ENCODE measurements at regions not wholly inside any gene's neighbourhood (a gene's known extent, or its start where the extent isn't known, plus 50 kb on each side); places are given as distances from the start of the nearest gene placed in this dataset.
"Not testable (repeated sequence)": the region's sequence is repeated elsewhere in the genome, so short reads cannot be mapped to it uniquely, and the experiment has no call there.

DNA sequence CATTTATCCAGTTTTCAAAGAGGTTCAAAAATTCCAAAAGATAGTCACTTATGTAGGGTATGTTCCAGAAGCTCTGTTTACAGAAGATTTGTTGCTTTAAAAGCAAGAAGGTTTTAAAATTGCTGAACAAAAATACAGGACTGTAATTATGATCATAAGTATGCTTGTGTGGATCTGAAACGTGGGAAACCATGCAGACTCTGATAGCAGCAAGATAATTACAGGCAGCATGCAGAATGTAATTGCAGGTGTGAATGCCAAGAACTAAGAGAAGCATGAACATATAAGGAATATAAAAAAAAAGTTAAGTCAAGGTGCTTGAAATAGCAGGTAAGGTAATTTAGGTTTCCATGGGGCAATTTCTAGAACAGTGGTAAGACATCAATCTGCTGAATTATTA, 405.7 kb downstream of the ARL4A start:
- no peak for DNase-seq (ENCODE audit: low read depth)

DNA sequence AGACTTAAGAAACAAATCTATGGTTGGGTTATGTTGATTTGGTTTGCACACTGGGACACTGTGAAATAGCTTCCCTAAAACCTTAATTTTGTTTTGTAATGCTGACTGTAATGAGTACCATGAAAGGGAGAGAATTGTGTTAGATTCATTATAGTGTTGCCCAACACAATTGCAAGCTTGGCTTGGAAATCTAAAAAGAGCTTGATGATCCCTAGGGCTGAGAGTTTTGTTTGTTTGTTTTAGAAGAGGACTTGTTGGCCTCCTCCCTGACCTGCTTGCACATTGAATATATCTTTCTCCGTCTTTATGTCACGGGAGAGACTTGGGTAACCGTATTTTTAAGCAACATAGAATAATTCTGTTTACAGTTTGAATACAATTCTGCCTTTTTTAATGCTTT, 410.1 kb downstream of the ARL4A start:
- peak; percentile 95 for DNase-seq (ENCODE audit: low read depth)

DNA sequence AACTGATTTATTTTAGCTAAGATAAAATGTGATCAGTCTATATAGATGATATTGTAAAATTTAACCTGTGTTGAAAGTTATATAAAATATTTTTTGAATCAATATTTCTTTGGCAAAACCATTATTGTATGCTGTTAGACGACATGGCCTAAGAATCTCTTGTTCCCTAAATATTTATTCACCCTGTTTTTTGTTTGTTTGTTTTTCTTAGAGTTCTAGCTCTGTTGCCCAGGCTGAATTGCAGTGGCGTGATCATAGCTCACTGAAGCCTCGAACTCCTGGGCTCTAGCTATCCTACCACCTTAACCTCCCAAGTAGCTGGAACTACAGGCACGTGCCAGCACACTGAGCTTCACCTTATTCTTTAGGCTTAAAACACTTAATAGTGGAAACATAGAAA, 410.7 kb downstream of the ARL4A start:
- DNase-seq (ENCODE audit: low read depth), result no peak

DNA sequence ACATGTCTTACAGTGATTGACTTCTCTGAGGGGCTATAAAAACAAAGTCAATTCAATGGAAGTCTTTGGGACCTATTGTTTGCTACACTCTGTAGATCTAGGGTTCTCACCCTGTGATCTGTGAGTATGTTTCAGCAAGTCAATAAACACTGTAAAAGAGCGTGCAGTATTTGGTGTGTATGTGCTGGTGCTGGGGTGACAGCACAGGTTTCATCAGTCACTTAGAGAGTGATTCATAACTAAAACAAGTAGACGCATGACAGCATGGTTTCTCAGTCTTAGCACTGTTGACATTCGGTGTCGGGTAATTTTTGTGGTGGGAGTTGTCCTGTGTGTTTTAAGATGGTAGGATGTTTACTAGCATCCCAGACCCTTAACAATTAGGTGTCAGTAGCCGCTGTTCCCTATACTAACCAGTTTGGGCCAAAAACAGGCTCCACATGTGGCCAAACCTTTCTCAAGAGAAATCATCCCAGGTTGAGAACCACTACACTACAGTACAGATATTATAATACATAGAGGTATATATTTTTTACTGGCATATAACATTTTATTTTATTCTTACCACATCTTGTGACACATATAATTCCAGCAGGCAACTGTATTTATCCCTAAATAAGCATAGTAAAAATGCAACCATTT, 411.8 kb downstream of the ARL4A start:
- peak; percentile 17 for DNase-seq (ENCODE audit: low read depth)

DNA sequence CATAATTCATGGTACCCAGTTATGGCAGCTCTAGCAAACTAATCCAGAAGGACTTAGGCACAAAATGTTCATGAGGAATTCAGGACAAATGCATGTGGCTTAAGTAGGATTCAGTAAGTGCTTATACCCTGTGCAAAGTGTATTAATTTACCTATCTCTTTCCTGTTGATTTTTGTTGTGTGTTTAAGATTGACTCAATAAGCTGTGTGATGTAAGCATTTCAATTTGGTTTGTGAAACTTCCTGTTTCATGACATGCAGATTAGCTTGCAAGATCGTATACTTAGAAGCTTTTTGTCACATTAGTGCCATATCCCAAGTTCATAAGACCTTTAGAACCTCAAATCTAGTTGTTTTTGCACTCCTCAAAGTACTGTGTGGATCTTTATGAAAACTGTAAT, 416.7 kb downstream of the ARL4A start:
- no peak for DNase-seq (ENCODE audit: low read depth)

DNA sequence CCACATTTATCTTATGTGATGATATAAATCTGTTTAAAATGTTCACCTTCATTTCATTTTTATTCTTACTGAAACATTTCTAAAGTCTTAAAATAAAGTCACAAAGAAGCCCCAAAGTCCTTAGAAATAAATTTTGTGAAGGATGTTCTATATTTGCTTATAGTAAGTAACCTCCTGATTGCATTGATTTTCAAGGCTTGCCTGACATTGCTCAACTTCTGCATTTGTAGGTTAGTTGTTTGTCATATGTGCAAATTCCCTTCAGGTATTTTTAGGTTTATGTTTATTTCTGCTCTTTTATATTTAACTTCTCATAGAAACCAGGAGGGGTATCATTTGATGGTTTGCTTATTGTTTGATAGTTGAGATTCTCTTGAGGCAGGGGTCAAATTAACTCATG, 417.8 kb downstream of the ARL4A start:
- no peak for DNase-seq (ENCODE audit: low read depth)

DNA sequence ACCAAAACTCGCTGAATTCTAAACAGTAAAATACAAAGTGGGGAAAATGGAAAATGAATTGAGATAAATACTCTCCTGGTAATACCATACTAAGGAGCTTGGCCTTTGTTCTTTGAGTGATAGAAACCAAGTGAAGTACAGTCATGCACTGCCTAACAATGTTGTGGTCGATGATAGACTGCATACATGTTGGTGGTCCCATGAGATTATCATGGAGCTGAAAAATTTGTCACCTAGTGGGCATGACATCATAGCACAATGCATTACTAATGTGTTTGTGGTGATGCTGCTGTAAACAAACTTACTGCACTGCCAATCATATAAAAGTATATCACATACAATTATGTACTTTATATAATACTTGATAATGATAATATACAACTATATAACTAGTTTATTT, 419.1 kb downstream of the ARL4A start:
- DNase-seq (ENCODE audit: low read depth), result no peak

DNA sequence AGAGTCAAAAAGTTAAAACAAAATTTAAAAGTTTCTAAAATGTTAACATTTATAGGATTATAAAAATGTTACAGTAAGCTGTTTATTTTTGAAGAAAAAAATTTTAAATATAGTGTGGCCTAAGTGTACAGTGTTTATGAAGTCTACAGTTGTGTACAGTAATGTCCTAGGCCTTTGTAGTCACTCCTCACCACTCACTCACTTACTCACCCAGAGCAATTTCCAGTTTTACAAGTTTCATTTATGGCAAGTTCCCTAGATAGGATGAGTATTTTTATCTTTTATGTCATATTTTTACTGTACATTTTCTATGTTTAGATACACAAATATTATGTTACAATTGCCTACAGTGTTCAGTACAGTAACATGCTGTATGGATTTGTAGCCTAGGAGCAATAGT, 419.9 kb downstream of the ARL4A start:
- DNase-seq (ENCODE audit: low read depth), result no peak

DNA sequence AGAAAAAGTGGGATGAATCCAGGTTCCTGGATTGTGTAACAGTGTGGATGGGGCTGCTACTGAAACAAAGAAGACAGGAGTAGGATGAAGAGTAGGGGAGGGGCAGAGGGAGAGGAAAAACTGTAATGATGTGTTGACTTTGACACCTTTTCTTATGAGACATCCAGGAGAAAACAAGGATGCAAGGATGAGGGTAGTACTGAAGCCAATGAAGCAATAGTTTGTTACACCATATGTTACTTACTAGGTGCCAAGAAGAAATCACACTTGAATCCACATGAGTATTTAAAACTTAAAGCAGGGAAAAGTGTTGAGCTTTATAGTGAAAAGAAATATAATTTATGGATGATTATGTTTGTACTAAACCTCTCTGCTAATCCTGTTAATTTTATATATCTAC, 420.6 kb downstream of the ARL4A start:
- DNase-seq (ENCODE audit: low read depth), result no peak

DNA sequence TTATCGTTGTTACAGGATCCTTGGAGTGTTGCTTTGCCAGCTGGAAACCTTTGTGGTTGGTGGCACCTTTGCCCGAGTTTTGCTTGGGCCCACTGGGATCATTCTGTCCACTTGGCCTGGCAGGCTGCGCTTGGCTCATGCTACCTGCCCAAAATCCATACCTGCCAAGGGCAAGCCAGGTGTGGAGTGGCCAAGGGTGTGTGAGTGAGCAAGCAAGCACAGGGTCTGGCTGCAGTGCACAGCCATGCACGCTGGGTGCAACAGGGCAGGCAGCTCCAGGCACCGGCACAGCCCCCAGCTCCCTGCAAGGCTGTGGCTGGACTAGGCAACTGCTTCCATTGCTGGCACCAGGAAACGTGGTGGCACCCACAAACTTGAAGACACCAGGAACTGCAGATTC, 421.8 kb downstream of the ARL4A start:
- DNase-seq (ENCODE audit: low read depth), result no peak

DNA sequence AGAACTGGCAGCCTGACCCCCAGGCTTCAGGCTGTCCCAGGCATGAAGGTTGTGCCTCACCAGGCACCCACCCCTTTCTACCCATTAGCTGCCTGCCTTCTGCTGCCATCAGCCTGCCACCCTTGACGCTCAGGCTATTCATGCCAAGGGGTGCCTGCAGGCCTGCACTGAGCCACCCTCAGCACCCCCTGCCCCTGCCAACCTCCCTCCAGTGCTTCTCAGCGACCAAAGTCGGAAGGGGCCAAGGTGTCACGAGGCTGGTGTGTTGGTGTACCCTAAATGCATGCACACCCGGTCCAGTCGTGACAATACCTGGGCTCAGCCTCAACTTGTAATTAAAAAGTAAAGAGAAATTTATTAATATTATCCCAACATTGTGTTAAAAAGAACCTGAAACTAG, 422.7 kb downstream of the ARL4A start:
- no peak for DNase-seq (ENCODE audit: low read depth)

DNA sequence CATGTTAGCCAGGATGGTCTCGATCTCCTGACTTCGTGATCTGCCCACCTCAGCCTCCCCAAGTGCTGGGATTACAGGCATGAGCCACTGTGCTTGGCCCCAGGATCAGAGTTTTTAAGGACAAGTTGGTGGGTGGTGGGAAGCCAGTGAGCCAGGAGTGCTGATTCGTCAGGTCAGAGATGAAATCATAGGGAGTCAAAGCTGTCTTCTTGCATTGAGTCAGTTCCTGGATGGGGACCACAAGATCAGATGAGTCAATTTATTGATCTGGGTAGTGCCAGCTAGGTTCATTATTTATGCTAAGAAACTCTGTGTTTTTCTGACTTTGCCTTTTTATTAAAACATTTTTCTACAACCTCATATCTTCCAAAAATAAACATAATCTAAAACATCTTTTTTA, 423.8 kb downstream of the ARL4A start:
- no peak for DNase-seq (ENCODE audit: low read depth)

DNA sequence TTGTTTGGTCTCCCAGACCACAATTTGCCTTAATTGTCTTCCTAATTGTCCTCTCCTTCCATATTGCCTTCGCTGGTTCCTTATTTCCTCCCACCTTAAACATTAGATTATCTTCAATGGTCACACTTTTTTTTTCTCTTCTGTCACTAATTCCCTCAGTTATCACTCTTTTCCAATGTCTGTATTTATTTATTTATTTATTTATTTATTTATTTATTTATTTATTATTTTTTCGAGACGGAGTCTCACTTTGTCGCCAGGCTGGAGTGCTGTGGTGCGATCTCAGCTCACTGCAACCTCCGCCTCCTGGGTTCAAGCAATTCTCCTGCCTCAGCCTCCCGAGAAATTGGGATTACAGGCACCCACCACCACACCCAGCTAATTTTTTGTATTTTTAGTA, 426.8 kb downstream of the ARL4A start:
- not testable (repeated sequence) for DNase-seq (ENCODE audit: low read depth)

DNA sequence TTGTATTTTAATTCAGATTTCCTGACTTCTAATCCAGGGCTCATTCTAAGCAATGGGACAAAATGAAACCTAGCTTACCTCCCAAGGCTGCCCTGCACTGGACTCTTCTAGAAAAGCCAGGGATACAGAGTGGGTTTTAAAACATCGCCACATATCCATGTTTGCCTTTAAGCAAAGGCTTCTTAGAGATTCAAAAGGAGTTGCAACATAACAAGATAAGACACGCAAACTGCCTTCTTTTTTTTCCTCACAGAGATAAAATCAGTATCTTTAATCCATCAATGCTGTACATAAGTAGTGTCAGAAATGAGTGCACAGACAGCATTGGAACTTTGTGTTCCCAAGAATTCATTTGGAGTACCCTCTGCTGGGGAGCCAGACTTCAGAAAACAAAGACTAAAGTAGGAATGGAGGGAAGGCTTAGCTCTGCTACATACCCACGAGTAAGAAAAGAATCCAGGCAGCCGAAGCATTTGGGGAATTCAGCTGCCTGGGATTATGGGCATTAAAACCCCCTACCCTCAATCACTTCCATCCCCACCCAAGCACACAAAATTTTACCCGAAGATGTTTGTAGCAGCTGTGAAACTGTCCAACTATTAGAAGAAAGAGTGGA, 427.8 kb downstream of the ARL4A start:
- DNase-seq (ENCODE audit: low read depth), result peak; percentile 13

DNA sequence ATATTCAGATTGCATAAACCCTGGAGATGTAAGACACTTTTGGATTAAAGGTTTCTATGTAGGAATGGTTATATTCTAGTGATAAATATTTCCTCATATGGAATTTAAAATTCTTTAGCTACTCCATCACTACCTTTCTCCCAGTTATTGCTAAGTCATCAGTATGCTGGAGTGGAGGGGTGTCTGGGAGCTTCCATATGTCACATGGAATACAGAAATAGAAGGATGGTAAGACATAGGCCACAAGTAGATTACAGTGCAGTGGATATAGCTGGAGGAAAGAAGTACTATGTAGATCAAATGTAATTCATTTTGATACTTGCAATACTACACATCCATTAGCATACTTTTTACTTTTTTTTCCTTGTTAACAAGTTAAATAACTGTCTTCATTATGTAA, 428.4 kb downstream of the ARL4A start:
- no peak for DNase-seq (ENCODE audit: low read depth)

DNA sequence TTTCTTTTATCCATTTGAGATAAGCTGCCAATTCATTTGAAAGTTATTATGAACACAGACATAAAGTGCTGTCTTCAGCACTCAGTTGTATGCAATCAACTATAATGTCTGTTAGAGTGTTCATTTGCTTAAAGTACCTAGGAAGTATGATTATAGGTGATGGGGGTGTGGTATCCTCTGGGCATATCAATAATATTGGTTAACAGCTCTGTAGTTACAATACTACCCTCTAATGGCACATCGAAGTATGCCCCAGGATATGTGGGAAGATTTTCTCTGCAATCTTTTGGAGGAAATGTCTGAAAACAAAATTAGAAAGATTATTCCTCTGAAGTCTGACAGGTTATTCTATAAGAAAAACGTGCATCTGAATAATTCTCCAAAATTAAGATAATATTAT, 429.7 kb downstream of the ARL4A start:
- DNase-seq (ENCODE audit: low read depth), result no peak

DNA sequence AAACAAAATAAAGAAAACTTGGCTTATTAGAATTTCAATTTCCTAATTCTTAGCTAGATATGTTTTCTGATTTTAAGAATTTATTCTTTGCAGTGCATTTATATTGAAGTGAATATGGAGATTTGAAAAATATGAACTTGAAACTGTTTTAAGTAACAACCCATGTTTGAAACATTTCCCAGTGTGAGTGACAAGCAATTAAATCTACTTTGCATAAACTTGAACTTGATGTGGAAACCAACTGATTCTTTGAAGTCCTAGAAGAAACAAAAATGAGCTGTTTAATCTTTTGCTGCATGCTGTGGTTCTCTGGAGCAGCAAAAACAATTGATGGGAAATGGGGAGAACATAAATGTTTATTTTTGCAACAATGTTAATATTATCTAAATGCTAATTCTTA, 430.2 kb downstream of the ARL4A start:
- no peak for DNase-seq (ENCODE audit: low read depth)

DNA sequence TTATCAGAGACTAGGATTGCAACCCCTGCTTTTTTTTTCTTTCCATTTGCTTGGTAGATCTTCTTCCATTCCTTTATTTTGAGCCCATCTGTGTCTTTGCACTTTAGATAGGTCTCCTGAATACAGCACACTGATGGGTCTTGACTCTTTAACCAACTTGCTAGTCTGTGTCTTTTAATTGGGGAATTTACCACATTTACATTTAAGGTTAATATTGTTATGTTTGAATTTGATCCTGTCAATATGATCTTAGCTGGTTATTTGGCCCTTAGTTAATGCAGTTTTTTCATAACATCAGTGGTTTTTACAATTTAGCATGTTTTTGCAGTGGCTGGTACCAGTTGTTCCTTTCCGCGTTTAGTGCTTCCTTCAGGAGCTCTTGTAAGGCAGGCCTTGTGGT, 437.2 kb downstream of the ARL4A start:
- DNase-seq (ENCODE audit: low read depth), result not testable (repeated sequence)

DNA sequence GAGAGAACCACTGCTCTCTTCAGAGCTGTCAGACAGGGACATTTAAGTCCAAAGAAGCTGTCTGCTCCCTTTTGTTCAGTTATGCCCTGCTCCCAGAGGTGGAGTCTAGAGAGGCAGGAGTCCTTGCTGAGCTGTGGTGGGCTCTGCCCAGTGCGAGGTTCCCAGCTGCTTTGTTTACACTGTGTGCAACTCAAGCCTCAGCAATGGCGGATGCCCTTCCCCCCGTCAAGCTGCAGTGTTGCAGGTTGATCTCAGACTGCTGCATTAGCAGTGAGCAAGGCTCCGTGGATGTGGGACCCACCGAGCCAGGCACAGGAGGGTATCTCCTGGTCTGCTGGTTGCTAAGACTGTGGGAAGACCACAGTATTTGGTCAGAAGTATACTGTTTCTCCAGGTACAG, 438.9 kb downstream of the ARL4A start:
- DNase-seq (ENCODE audit: low read depth), result no peak

DNA sequence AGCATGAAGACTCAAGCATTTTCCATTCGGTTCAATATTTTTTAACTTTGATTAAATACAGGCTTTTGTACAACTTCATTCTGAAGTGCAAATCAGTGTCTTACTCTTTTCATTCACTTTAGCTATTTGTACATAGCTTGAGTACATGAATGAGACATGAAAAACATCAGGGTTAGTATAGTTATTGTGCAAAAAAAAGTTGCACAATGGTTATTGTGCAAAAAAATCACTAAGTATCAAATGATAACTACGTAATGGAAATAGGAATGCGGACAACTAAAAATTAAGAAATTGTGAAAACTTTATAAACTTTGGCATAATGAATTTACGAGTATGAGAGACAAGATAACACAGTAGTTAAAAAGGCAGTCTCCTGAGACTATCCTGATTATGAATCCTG, 442.9 kb downstream of the ARL4A start:
- peak; percentile 63 for DNase-seq (ENCODE audit: low read depth)

DNA sequence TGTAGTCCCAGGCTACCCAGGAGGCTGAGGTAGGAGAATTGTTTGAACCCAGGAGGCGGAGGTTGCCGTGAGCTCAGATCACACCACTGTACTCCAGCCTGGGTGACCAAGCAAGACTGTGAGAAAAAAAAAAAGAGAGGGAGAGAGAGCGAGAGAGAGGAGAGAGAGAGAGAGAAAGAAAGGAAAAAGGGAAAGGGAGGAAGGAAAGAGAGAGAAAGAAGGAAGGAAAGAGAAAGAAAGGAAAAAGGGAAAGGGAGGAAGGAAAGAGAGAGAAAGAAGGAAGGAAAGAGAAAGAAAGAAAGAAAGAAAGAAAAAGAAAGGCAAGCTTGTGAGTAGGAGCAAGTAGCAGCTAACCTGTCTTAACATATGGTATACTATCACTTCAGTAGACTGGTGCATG, 443.5 kb downstream of the ARL4A start:
- not testable (repeated sequence) for DNase-seq (ENCODE audit: low read depth)

DNA sequence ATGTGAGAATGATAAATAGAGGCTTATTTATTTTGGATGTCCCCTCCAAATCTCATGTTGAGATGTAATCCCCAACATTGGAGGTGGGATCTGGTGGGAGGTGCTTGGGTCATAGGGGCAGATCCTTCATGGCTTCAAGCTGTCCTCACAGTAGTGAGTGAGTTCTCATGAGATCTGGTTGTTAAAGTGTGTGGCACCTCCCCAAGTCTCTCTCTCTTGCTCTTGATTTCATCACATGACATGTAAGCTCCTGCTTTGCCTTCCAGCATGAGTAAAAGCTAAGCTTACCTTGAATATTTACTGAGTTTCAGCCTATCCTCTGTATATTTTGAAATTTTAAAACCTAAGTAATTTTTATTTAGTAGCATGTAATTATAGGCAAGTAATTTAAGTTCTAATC, 444.9 kb downstream of the ARL4A start:
- no peak for DNase-seq (ENCODE audit: low read depth)

DNA sequence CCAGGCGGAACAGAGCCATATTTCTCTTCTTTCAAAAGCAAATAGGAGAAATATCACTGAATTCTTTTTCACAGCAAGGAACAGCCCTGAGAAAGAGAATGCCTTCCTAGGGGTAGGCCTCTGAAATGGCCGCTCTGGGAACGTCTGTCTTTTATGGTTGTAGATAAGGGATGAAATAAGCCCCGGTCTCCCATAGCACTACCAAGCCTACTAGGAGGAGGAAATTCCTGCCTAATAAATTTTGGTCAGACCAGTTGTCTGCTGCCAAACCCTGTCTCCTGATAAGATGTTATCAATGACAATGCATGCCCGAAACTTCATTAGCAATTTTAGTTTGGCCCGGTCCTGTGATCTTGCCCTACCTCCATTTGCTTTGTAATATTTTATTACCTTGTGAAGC, 448.9 kb downstream of the ARL4A start:
- not testable (repeated sequence) for DNase-seq (ENCODE audit: low read depth)

DNA sequence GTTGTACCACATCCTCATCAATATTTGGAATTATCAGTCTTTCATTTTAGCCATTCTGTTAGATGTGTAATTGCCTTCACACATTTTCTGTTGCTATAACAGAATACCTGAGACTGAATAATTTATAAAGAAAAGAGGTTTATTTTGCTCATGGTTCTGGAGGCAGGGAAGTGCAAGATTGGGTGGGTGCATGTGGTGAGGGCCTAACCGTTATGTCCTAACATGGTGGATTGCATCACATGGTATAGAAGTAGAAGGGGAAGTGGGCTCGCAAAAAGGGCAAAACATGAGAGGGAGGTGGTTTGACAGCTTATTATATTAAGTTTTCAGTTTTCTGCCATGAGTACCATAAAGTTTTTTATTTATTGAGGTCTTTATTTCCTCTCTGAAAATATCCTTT, 452.0 kb downstream of the ARL4A start:
- no peak for DNase-seq (ENCODE audit: low read depth)

Measured in fibroblast of gingiva (primary cell).